ENCODE measurements at regions not wholly inside any gene's neighbourhood (a gene's known extent, or its start where the extent isn't known, plus 50 kb on each side); places are given as distances from the start of the nearest gene placed in this dataset.

GRCh38 chr3:117305681-117306080, 596.1 kb downstream of the TUSC7 start:
- H3K4me3 ChIP-seq: no peak overlapping the region
- H3K36me3 ChIP-seq: no peaks in the 10 kb centered on the region
- H3K4me1 ChIP-seq: no peaks in the 10 kb centered on the region
- no peaks in the 10 kb centered on the region for H3K9me3 ChIP-seq (replicated peaks)
- no peak for DNase-seq
- H3K27me3 ChIP-seq: no peaks in the 10 kb centered on the region
- no peak overlapping the region for H3K27ac ChIP-seq

GRCh38 chr3:117306299-117306698, 596.7 kb downstream of the TUSC7 start:
- DNase-seq: no peak
- Histone ChIP-seq H3K4me1 (no peaks in the 10 kb centered on the region), H3K27me3 (no peaks in the 10 kb centered on the region), H3K36me3 (no peaks in the 10 kb centered on the region), H3K9me3 (replicated peaks) (no peaks in the 10 kb centered on the region), H3K27ac (no peak overlapping the region), H3K4me3 (no peak overlapping the region)

GRCh38 chr3:117308353-117308752, 598.8 kb downstream of the TUSC7 start:
- no peak overlapping the region for H3K4me3 ChIP-seq
- H3K36me3 ChIP-seq: no peaks in the 10 kb centered on the region
- no peaks in the 10 kb centered on the region for H3K27me3 ChIP-seq
- H3K9me3 ChIP-seq (replicated peaks): no peaks in the 10 kb centered on the region
- no peak overlapping the region for H3K27ac ChIP-seq
- no peaks in the 10 kb centered on the region for H3K4me1 ChIP-seq
- DNase-seq: no peak

- no peak for DNase-seq
- no peak overlapping the region for H3K27ac ChIP-seq
- no peak overlapping the region for H3K4me3 ChIP-seq
- H3K36me3 ChIP-seq: no peaks in the 10 kb centered on the region
- H3K9me3 ChIP-seq (replicated peaks): no peaks in the 10 kb centered on the region
- no peaks in the 10 kb centered on the region for H3K4me1 ChIP-seq
- no peaks in the 10 kb centered on the region for H3K27me3 ChIP-seq
Measured at GRCh38 chr3:117308756-117309155, 599.2 kb downstream of the TUSC7 start.

- Histone ChIP-seq H3K9me3 (replicated peaks) (no peaks in the 10 kb centered on the region), H3K27me3 (no peaks in the 10 kb centered on the region), H3K36me3 (no peaks in the 10 kb centered on the region), H3K4me3 (no peak overlapping the region), H3K27ac (no peak overlapping the region), H3K4me1 (no peaks in the 10 kb centered on the region)
- no peak for DNase-seq
Measured at GRCh38 chr3:117310536-117310935, 601.0 kb downstream of the TUSC7 start.

- H3K27me3 ChIP-seq: no peaks in the 10 kb centered on the region
- H3K9me3 ChIP-seq (replicated peaks): no peaks in the 10 kb centered on the region
- no peak overlapping the region for H3K27ac ChIP-seq
- no peak overlapping the region for H3K4me3 ChIP-seq
- H3K36me3 ChIP-seq: no peaks in the 10 kb centered on the region
- no peaks in the 10 kb centered on the region for H3K4me1 ChIP-seq
- no peak for DNase-seq
Measured at GRCh38 chr3:117314441-117315150, 605.0 kb downstream of the TUSC7 start.

GRCh38 chr3:117322866-117323265, 613.3 kb downstream of the TUSC7 start:
- Histone ChIP-seq H3K4me3 (no peak overlapping the region), H3K9me3 (replicated peaks) (no peaks in the 10 kb centered on the region), H3K36me3 (no peaks in the 10 kb centered on the region), H3K27ac (no peak overlapping the region), H3K4me1 (no peaks in the 10 kb centered on the region), H3K27me3 (no peaks in the 10 kb centered on the region)
- DNase-seq: peak; percentile 2 to 43

GRCh38 chr3:117346901-117347300, 637.3 kb downstream of the TUSC7 start:
- no peaks in the 10 kb centered on the region for H3K36me3 ChIP-seq
- no peak overlapping the region for H3K4me3 ChIP-seq
- no peak overlapping the region for H3K27ac ChIP-seq

GRCh38 chr3:117348884-117349283, 639.3 kb downstream of the TUSC7 start:
- no peaks in the 10 kb centered on the region for H3K36me3 ChIP-seq
- no peak overlapping the region for H3K27ac ChIP-seq
- DNase-seq: no peak
- H3K4me3 ChIP-seq: no peak overlapping the region
- no peaks in the 10 kb centered on the region for H3K4me1 ChIP-seq
- H3K9me3 ChIP-seq (replicated peaks): no peaks in the 10 kb centered on the region; the same call in 1 of the 2 replicates
- H3K27me3 ChIP-seq: no peaks in the 10 kb centered on the region

More at GRCh38 chr3:117346901-117347300, 637.3 kb downstream of the TUSC7 start:
- no peaks in the 10 kb centered on the region for H3K4me1 ChIP-seq
- no peak for DNase-seq
- H3K9me3 ChIP-seq (replicated peaks): no peaks in the 10 kb centered on the region; the same call in 1 of the 2 replicates
- H3K27me3 ChIP-seq: no peaks in the 10 kb centered on the region

- Histone ChIP-seq H3K27ac (no peak overlapping the region), H3K4me1 (no peaks in the 10 kb centered on the region), H3K27me3 (no peaks in the 10 kb centered on the region), H3K9me3 (replicated peaks) (no peaks in the 10 kb centered on the region; the same call in 1 of the 2 replicates), H3K36me3 (no peaks in the 10 kb centered on the region), H3K4me3 (no peak overlapping the region)
- no peak for DNase-seq
Measured at GRCh38 chr3:117349566-117349965, 640.0 kb downstream of the TUSC7 start.

- Histone ChIP-seq H3K27me3 (no peaks in the 10 kb centered on the region), H3K4me1 (no peaks in the 10 kb centered on the region), H3K36me3 (no peaks in the 10 kb centered on the region), H3K4me3 (no peak overlapping the region), H3K27ac (no peak overlapping the region), H3K9me3 (replicated peaks) (no peaks in the 10 kb centered on the region)
- DNase-seq: no peak
Measured at GRCh38 chr3:117350371-117350770, 640.8 kb downstream of the TUSC7 start.

- Histone ChIP-seq H3K4me3 (no peak overlapping the region), H3K27me3 (no peaks in the 10 kb centered on the region; the same call in 1 of the 2 replicates), H3K9me3 (replicated peaks) (no peaks in the 10 kb centered on the region), H3K27ac (no peak overlapping the region), H3K4me1 (no peaks in the 10 kb centered on the region), H3K36me3 (no peaks in the 10 kb centered on the region)
- peak; percentile 6 to 14 for DNase-seq
Measured at GRCh38 chr3:117355566-117355965, 646.0 kb downstream of the TUSC7 start.

- Histone ChIP-seq H3K9me3 (replicated peaks) (no peaks in the 10 kb centered on the region), H3K27ac (no peak overlapping the region)
Measured at GRCh38 chr3:117356091-117356705, 646.6 kb downstream of the TUSC7 start.

GRCh38 chr3:117358717-117359314, 649.2 kb downstream of the TUSC7 start:
- no peaks in the 10 kb centered on the region for H3K36me3 ChIP-seq
- no peak overlapping the region for H3K27ac ChIP-seq
- H3K27me3 ChIP-seq: no peaks in the 10 kb centered on the region; the same call in 1 of the 2 replicates
- H3K9me3 ChIP-seq (replicated peaks): no peaks in the 10 kb centered on the region
- H3K4me1 ChIP-seq: no peaks in the 10 kb centered on the region
- no peak for DNase-seq
- no peak overlapping the region for H3K4me3 ChIP-seq

More at GRCh38 chr3:117356091-117356705, 646.6 kb downstream of the TUSC7 start:
- H3K4me3 ChIP-seq: no peak overlapping the region
- no peaks in the 10 kb centered on the region; the same call in 1 of the 2 replicates for H3K27me3 ChIP-seq
- H3K4me1 ChIP-seq: no peaks in the 10 kb centered on the region
- DNase-seq: no peak
- no peaks in the 10 kb centered on the region for H3K36me3 ChIP-seq

- H3K9me3 ChIP-seq (replicated peaks): no peaks in the 10 kb centered on the region
- no peaks in the 10 kb centered on the region for H3K36me3 ChIP-seq
- no peak overlapping the region for H3K4me3 ChIP-seq
- DNase-seq: no peak
- no peak overlapping the region for H3K27ac ChIP-seq
- H3K27me3 ChIP-seq: no peaks in the 10 kb centered on the region
- H3K4me1 ChIP-seq: no peaks in the 10 kb centered on the region
Measured at GRCh38 chr3:117366574-117366973, 657.0 kb downstream of the TUSC7 start.
